A673 (cell line): ENCODE measurements at regions not wholly inside any gene's neighbourhood (a gene's known extent, or its start where the extent isn't known, plus 50 kb on each side); places are given as distances from the start of the nearest gene placed in this dataset.
A peak's percentile ranks its signal among the peaks of the same experiment; 100 is the strongest.

Source experiments
- BruUV-seq: library from RNA; stranded (reverse); fragments of 400-500 nt; replicated peaks from 2 replicates; lab custom pipeline; 2021; lab: Mats Ljungman, UMichigan
- CTCF ChIA-PET: fragments of 300-600 bp; sonication (Branson Sonifier 250); formaldehyde crosslinking; loops from one replicate; lab custom pipeline; 2022; ENCODE audit warnings: antibody characterized with exemption; lab: Charles Lee
- POLR2A ChIA-PET: fragments of 300-600 bp; sonication (Branson Sonifier 250); formaldehyde crosslinking; loops from one replicate; lab custom pipeline; 2022; ENCODE audit warnings: antibody characterized with exemption; ENCODE audit not compliant: low non-redundant PET; lab: Charles Lee
- DNase-seq: peaks from one replicate; pipeline ENCODE4 v3.0.0-alpha.2; 2015; ENCODE audit warnings: low spot score
- H3K27ac ChIP-seq: fragments of 200-600 bp; sonication (generic); 2 replicates; pipeline ENCODE4 v1.5.1; 2016; ENCODE audit warnings: mixed run types, low read depth, mild to moderate bottlenecking, mixed read lengths, antibody characterized with exemption, low read length; ENCODE audit not compliant: poor library complexity, severe bottlenecking
- H3K27me3 ChIP-seq: fragments of 200-600 bp; sonication (generic); replicated peaks from 2 replicates; pipeline ENCODE4 v1.6.1; 2017; ENCODE audit warnings: mixed run types, low read depth, mild to moderate bottlenecking, mixed read lengths, antibody characterized with exemption, low read length; ENCODE audit not compliant: insufficient read depth, poor library complexity
- H3K36me3 ChIP-seq: fragments of 200-600 bp; sonication (generic); 2 replicates; pipeline ENCODE4 v1.6.1; 2016; ENCODE audit warnings: mixed run types, mild to moderate bottlenecking, mixed read lengths, antibody characterized with exemption, low read length; ENCODE audit not compliant: insufficient read depth, poor library complexity, severe bottlenecking
- H3K4me1 ChIP-seq: fragments of 200-600 bp; sonication (generic); 2 replicates; pipeline ENCODE4 v1.6.1; 2017; ENCODE audit warnings: mixed run types, mild to moderate bottlenecking, mixed read lengths, antibody characterized with exemption, low read length; ENCODE audit not compliant: insufficient read depth, poor library complexity, severe bottlenecking
- H3K4me3 ChIP-seq: fragments of 200-600 bp; sonication (generic); 2 replicates; pipeline ENCODE4 v1.5.1; 2016; ENCODE audit warnings: low read depth, mixed run types, mild to moderate bottlenecking, mixed read lengths, low read length; ENCODE audit not compliant: poor library complexity, severe bottlenecking
- H3K9me3 ChIP-seq: fragments of 200-600 bp; sonication (generic); 2 replicates; pipeline ENCODE4 v1.6.1; 2016; ENCODE audit warnings: mixed run types, low read depth, mild to moderate bottlenecking, mixed read lengths, antibody characterized with exemption, low read length; ENCODE audit not compliant: poor library complexity, severe bottlenecking
- EZH2 ChIP-seq: fragments of 200-600 bp; sonication (generic); IDR thresholded peaks from 2 replicates; pipeline ENCODE4 v1.6.1; 2017; ENCODE audit warnings: borderline replicate concordance, low read depth, mild to moderate bottlenecking, mixed read lengths, antibody characterized with exemption, low read length; ENCODE audit not compliant: poor library complexity, severe bottlenecking
- intact Hi-C: fragments of 100-400 bp; cut with micrococcal nuclease; formaldehyde crosslinking; loops from one replicate; pipeline ENCODE4 v1.10.0; 2022; ENCODE audit not compliant: unreplicated experiment
- TF ChIP-seq, protein P1 (sequence below): fragments of 300-800, 200-600 bp; sonication (generic); conservative IDR thresholded peaks from 2 replicates; pipeline ENCODE4 v1.5.1; 2017; ENCODE audit warnings: low read depth, mild to moderate bottlenecking, antibody characterized with exemption, low read length, moderate library complexity, mixed read lengths

DNA sequence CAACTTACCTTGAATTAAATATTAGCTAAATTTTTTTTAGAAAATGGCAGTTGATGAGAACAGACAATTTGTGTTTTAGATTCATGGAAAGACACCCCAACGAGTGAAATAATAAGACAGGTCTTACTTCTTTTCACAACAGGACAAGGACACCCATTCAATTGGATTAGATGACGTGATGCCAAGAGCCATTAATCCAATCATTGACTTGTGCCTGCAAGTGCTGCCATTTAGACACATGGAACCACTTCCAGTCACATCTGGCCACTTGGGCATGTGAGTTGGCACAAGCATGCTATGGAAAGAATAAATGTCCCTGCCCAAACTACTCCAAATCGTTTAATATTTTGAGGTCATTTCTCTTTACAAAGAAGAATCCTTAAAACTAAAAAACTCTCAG, 1308.8 kb downstream of the ROBO2 start:
- intact Hi-C loops = loop anchor here (5.0 kb wide), 1 partner anchor 214 kb away; no protein-coding TSS in a partner anchor
- DNase-seq = peak; percentile 85
- no peaks in the 10 kb centered on the region for H3K27me3 ChIP-seq
- POLR2A ChIA-PET = no interaction called here
- H3K27ac ChIP-seq = peak overlapping the region; percentile 18
- no TSS peak for BruUV-seq
- no peak for TF ChIP-seq EZH2
- TF ChIP-seq, protein P1, sequence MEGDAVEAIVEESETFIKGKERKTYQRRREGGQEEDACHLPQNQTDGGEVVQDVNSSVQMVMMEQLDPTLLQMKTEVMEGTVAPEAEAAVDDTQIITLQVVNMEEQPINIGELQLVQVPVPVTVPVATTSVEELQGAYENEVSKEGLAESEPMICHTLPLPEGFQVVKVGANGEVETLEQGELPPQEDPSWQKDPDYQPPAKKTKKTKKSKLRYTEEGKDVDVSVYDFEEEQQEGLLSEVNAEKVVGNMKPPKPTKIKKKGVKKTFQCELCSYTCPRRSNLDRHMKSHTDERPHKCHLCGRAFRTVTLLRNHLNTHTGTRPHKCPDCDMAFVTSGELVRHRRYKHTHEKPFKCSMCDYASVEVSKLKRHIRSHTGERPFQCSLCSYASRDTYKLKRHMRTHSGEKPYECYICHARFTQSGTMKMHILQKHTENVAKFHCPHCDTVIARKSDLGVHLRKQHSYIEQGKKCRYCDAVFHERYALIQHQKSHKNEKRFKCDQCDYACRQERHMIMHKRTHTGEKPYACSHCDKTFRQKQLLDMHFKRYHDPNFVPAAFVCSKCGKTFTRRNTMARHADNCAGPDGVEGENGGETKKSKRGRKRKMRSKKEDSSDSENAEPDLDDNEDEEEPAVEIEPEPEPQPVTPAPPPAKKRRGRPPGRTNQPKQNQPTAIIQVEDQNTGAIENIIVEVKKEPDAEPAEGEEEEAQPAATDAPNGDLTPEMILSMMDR = no peak
- H3K4me1 ChIP-seq = peaks cover 76% of the 10 kb centered on the region
- H3K36me3 ChIP-seq = no peaks in the 10 kb centered on the region
- CTCF ChIA-PET = no interaction called here
- H3K9me3 ChIP-seq = no peaks in the 10 kb centered on the region
- no peak overlapping the region for H3K4me3 ChIP-seq

DNA sequence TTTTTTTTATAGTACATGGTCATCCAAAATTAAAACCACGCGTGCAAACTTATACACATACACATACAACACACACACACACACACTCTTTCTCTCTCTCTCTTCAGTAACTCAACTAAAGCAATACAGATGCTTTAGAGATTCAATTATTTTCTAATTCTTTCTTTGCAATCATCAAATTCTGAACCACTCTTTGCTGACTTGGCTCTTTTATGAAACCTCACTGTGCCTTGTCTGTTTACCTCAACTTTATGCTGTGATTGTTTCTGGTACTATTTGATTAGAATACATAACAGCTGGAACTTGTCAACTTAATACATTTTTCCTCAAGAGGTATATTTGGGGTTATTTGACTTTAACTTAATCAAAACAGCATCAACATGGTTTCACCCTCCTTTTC, 1309.7 kb downstream of the ROBO2 start:
- Histone ChIP-seq H3K27me3 (no peaks in the 10 kb centered on the region), H3K4me1 (peaks cover 74% of the 10 kb centered on the region), H3K4me3 (no peak overlapping the region), H3K36me3 (no peaks in the 10 kb centered on the region), H3K9me3 (no peaks in the 10 kb centered on the region), H3K27ac (no peak overlapping the region)
- intact Hi-C loops = loop anchor here (5.0 kb wide), 1 partner anchor 213 kb away; no protein-coding TSS in a partner anchor
- ChIA-PET POLR2A (no interaction called here), CTCF (no interaction called here)
- no peak for DNase-seq
- no TSS peak for BruUV-seq
- TF ChIP-seq, protein P1 = no peak
- no peak for TF ChIP-seq EZH2

- TF ChIP-seq EZH2 = no peak
- TF ChIP-seq, protein P1 = no peak
- intact Hi-C loops = no loop called here
- peaks cover 56% of the 10 kb centered on the region for H3K4me1 ChIP-seq
- no peaks in the 10 kb centered on the region for H3K36me3 ChIP-seq
- H3K4me3 ChIP-seq = no peak overlapping the region
- H3K9me3 ChIP-seq = no peaks in the 10 kb centered on the region
- no peak for DNase-seq
- no peak overlapping the region for H3K27ac ChIP-seq
- ChIA-PET CTCF (no interaction called here), POLR2A (interaction anchor here (0.5 to 0.6 kb wide), 2 partner anchors 69 to 527 kb away, joined by 4 to 11 read pairs; no protein-coding TSS in a partner anchor)
- no TSS peak for BruUV-seq
- no peaks in the 10 kb centered on the region for H3K27me3 ChIP-seq
Measured at GRCh38 chr3:78351334-78351733, 1311.4 kb downstream of the ROBO2 start.
